GM23338 (cell line): ENCODE measurements at regions not wholly inside any gene's neighbourhood (a gene's known extent, or its start where the extent isn't known, plus 50 kb on each side); places are given as distances from the start of the nearest gene placed in this dataset.

Source experiments
- ATAC-seq: fragments of 200-7000 bp; cut with Tn5 transposase; 3 replicates; pipeline ENCODE4 v1.9.1; 2020
- DNase-seq: peaks from one replicate; pipeline ENCODE4 v3.0.0-alpha.2; 2015; ENCODE audit warnings: low spot score
- H2AFZ ChIP-seq: fragments of 200-600 bp; sonication (generic); 2 replicates; pipeline ENCODE4 v1.8.0; 2016; ENCODE audit warnings: antibody characterized with exemption, mild to moderate bottlenecking, moderate library complexity
- H3F3A ChIP-seq: fragments of 200-600 bp; sonication (generic); replicated peaks from 2 replicates; pipeline ENCODE4 v1.8.0; 2017; ENCODE audit warnings: antibody characterized with exemption, mixed run types, low read depth
- H3K27ac ChIP-seq: fragments of 200-600 bp; sonication (generic); 2 replicates; pipeline ENCODE4 v1.6.1; 2016; ENCODE audit warnings: low read depth
- H3K27me3 ChIP-seq: fragments of 200-600 bp; sonication (generic); 2 replicates; pipeline ENCODE4 v1.8.0; 2016; ENCODE audit warnings: mild to moderate bottlenecking, mixed run types, moderate library complexity; ENCODE audit not compliant: insufficient read depth
- H3K36me3 ChIP-seq: fragments of 200-600 bp; sonication (generic); 2 replicates; pipeline ENCODE4 v1.8.0; 2016; ENCODE audit warnings: mild to moderate bottlenecking; ENCODE audit not compliant: insufficient read depth
- H3K4me1 ChIP-seq: fragments of 200-600 bp; sonication (generic); 2 replicates; pipeline ENCODE4 v1.8.0; 2016; ENCODE audit warnings: mild to moderate bottlenecking, moderate library complexity; ENCODE audit not compliant: insufficient read depth
- H3K4me2 ChIP-seq: fragments of 200-600 bp; sonication (generic); 2 replicates; pipeline ENCODE4 v1.7.1; 2017; ENCODE audit warnings: mixed run types
- H3K4me3 ChIP-seq: fragments of 200-600 bp; sonication (generic); 2 replicates; pipeline ENCODE4 v1.6.1; 2016; ENCODE audit warnings: mixed run types
- H3K79me2 ChIP-seq: fragments of 200-600 bp; sonication (generic); replicated peaks from 2 replicates; pipeline ENCODE4 v1.8.0; 2017; ENCODE audit warnings: mild to moderate bottlenecking; ENCODE audit not compliant: insufficient read depth
- H3K9me2 ChIP-seq: fragments of 200-600 bp; sonication (generic); 2 replicates; pipeline ENCODE4 v1.8.0; 2017; ENCODE audit not compliant: insufficient read depth
- H4K20me1 ChIP-seq: fragments of 200-600 bp; sonication (generic); replicated peaks from 2 replicates; pipeline ENCODE4 v1.8.0; 2017; ENCODE audit warnings: mild to moderate bottlenecking; ENCODE audit not compliant: insufficient read depth
- H3K27ac Mint-ChIP-seq: 2 replicates; pipeline ENCODE4 v1.8.0; 2020; ENCODE audit warnings: inconsistent platforms, mild to moderate bottlenecking, moderate library complexity, mixed read lengths
- H3K27me3 Mint-ChIP-seq: 3 replicates; pipeline ENCODE4 v1.8.0; 2022; ENCODE audit warnings: low read depth, mild to moderate bottlenecking, moderate library complexity, mixed read lengths, inconsistent platforms; ENCODE audit not compliant: insufficient read depth, poor library complexity
- H3K36me3 Mint-ChIP-seq: 3 replicates; pipeline ENCODE4 v1.8.0; 2021; ENCODE audit warnings: low read depth, mild to moderate bottlenecking, inconsistent platforms, moderate library complexity, mixed read lengths
- H3K4me1 Mint-ChIP-seq: 3 replicates; pipeline ENCODE4 v1.8.0; 2020; ENCODE audit warnings: mild to moderate bottlenecking, inconsistent platforms, mixed read lengths
- H3K4me3 Mint-ChIP-seq: 3 replicates; pipeline ENCODE4 v1.8.0; 2021; ENCODE audit warnings: moderate library complexity, mild to moderate bottlenecking, inconsistent platforms, mixed read lengths
- H3K9me3 Mint-ChIP-seq: 3 replicates; pipeline ENCODE4 v1.8.0; 2020; ENCODE audit warnings: moderate library complexity, mild to moderate bottlenecking, inconsistent platforms, mixed read lengths
- CREB1 ChIP-seq: fragments of 250-450 bp; sonication (Bioruptor Pico); IDR thresholded peaks from 2 replicates; pipeline ENCODE4 v1.5.0; 2020; ENCODE audit warnings: low read depth, mild to moderate bottlenecking, moderate library complexity
- CTCF ChIP-seq, 2 experiments: fragments of 200-600 bp in 1 of 2; sonication (generic) in 1 of 2; conservative IDR thresholded peaks; 2 replicates each; pipeline versions ENCODE4 v1.5.1 to v1.6.1; 2016 to 2017; ENCODE audit warnings: antibody characterized with exemption in 2 of 2, low read depth in 2 of 2, mild to moderate bottlenecking in 2 of 2, moderate library complexity in 1 of 2
- ETS1 ChIP-seq: IDR thresholded peaks from 2 replicates; pipeline ENCODE4 v1.6.1; 2016; ENCODE audit warnings: antibody characterized with exemption
- EZH2 ChIP-seq: fragments of 200-600 bp; sonication (generic); IDR thresholded peaks from one replicate; pipeline ENCODE4 v1.8.0; 2017; ENCODE audit warnings: antibody characterized with exemption, mild to moderate bottlenecking, low read depth; ENCODE audit not compliant: unreplicated experiment
- EZH2phosphoT487 ChIP-seq: fragments of 200-600 bp; sonication (generic); IDR thresholded peaks from one replicate; pipeline ENCODE4 v1.8.1; 2018; ENCODE audit warnings: antibody characterized with exemption; ENCODE audit not compliant: unreplicated experiment
- JUNB ChIP-seq: IDR thresholded peaks from one replicate; pipeline ENCODE4 v1.6.1; 2016; ENCODE audit warnings: antibody characterized with exemption; ENCODE audit not compliant: unreplicated experiment
- NANOG ChIP-seq: IDR thresholded peaks from 2 replicates; pipeline ENCODE4 v1.6.1; 2016; ENCODE audit warnings: antibody characterized with exemption, borderline replicate concordance
- POLR2AphosphoS5 ChIP-seq: IDR thresholded peaks from 2 replicates; pipeline ENCODE4 v1.6.1; 2016; ENCODE audit warnings: antibody characterized with exemption, low read depth
- REST ChIP-seq: IDR thresholded peaks from one replicate; pipeline ENCODE4 v1.6.1; 2018; ENCODE audit warnings: antibody characterized with exemption; ENCODE audit not compliant: unreplicated experiment
- STAT1 ChIP-seq: IDR thresholded peaks from one replicate; pipeline ENCODE4 v1.6.1; 2016; ENCODE audit warnings: antibody characterized with exemption; ENCODE audit not compliant: unreplicated experiment
- ZNF114 ChIP-seq: fragments of 250-450 bp; sonication (Bioruptor Pico); IDR thresholded peaks from 2 replicates; pipeline ENCODE4 v1.5.0; 2020; ENCODE audit warnings: mild to moderate bottlenecking, moderate library complexity
- ZNF331 ChIP-seq: fragments of 250-450 bp; sonication (Bioruptor Pico); IDR thresholded peaks from 2 replicates; pipeline ENCODE4 v1.5.0; 2020; ENCODE audit warnings: low read depth, mild to moderate bottlenecking, moderate library complexity

GRCh38 chr13:27004326-27004725 is 167.3 kb downstream of the USP12 start (continued):
- TF ChIP-seq CTCF (conservative IDR thresholded peaks at IDR 0.05; ENCODE audit: low read depth in 2 of 2): no peak
- TF ChIP-seq EZH2: no peak
- no peak for TF ChIP-seq POLR2AphosphoS5

- Mint-ChIP-seq H3K4me1 (peaks cover 13% of the 10 kb centered on the region), H3K36me3 (no peaks in the 10 kb centered on the region), H3K27ac (no peak overlapping the region), H3K9me3 (no peaks in the 10 kb centered on the region), H3K27me3 (peaks cover 12% of the 10 kb centered on the region), H3K4me3 (no peak overlapping the region)
- Histone ChIP-seq H4K20me1 (no peaks in the 10 kb centered on the region), H3K4me1 (peaks cover 3% of the 10 kb centered on the region; the same call in 1 of the 2 replicates), H3K79me2 (no peaks in the 10 kb centered on the region), H3K9me2 (0 out of 2 replicates have a peak, but pooled peaks cover 4% of the 10 kb centered on the region), H3F3A (no peaks in the 10 kb centered on the region), H3K4me3 (no peak overlapping the region), H2AFZ (no peak overlapping the region), H3K27me3 (peaks cover 10% of the 10 kb centered on the region; the same call in 1 of the 2 replicates), H3K36me3 (no peaks in the 10 kb centered on the region), H3K4me2 (no peak overlapping the region), H3K27ac (no peak overlapping the region)
- TF ChIP-seq ZNF331 (CRISPR knock-in tag): no peak
- TF ChIP-seq REST: no peak
- no peak for TF ChIP-seq NANOG
- no peak for TF ChIP-seq EZH2
- TF ChIP-seq ETS1: no peak
- no peak for TF ChIP-seq STAT1
- TF ChIP-seq ZNF114: no peak
- no peak for TF ChIP-seq EZH2phosphoT487
- no peak for TF ChIP-seq JUNB
- no peak for TF ChIP-seq CREB1
- DNase-seq: no peak
- ATAC-seq: no peak
These were observed 169.9 kb downstream of the USP12 start for GRCh38 chr13:27001705-27002104.
